ENCODE measurements at regions not wholly inside any gene's neighbourhood (a gene's known extent, or its start where the extent isn't known, plus 50 kb on each side); places are given as distances from the start of the nearest gene placed in this dataset.

DNA sequence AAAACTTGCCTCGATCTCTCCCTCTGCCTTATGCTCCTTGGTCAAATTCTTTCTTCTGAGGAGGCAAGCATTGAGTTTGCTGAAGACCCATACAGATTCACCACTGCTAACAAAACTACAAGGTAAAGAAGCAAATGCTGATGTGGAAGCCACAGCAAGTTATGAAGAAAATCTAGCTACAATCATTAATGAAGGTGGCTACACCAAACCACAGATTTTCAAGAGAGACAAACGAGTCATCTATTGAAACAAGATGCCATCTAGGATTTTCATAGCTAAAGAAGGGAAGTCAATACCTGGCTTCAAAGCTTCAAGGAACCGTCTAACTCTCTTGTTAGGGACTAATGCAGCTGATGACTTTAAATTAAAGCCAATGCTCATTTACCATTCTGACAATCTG, 203.2 kb downstream of the METTL4 start:
- no peak for TF ChIP-seq CTCF (IDR thresholded peaks at IDR 0.05)
- no peak for TF ChIP-seq POLR2A (IDR thresholded peaks at IDR 0.05)
